ENCODE measurements at regions not wholly inside any gene's neighbourhood (a gene's known extent, or its start where the extent isn't known, plus 50 kb on each side); places are given as distances from the start of the nearest gene placed in this dataset.

GRCh38 chr6:114940181-114940580 is 597.4 kb upstream of the HS3ST5 start (continued):
- TF ChIP-seq ZBTB10 (CRISPR knock-in tag; IDR thresholded peaks at IDR 0.05; ENCODE audit: borderline replicate concordance) (no peak), GATA4 (IDR thresholded peaks at IDR 0.05; ENCODE audit: borderline replicate concordance, low read depth) (no peak)

GRCh38 chr6:114939630-114940029 is 596.8 kb upstream of the HS3ST5 start:
- TF ChIP-seq ZNF501 (CRISPR knock-in tag; IDR thresholded peaks at IDR 0.05) (no peak), PRDM15 (CRISPR knock-in tag; IDR thresholded peaks at IDR 0.05) (no peak), ZNF883 (CRISPR knock-in tag; IDR thresholded peaks at IDR 0.05; ENCODE audit: not compliant biosample characterization) (no peak), ZNF256 (CRISPR knock-in tag; conservative IDR thresholded peaks at IDR 0.05) (no peak), MAFK (conservative IDR thresholded peaks at IDR 0.05 in 1 of 2, IDR thresholded peaks at IDR 0.05 in 1 of 2; ENCODE audit: low read length in 2 of 2) (peak; percentile 92 to 96), ZNF510 (CRISPR knock-in tag; IDR thresholded peaks at IDR 0.05; ENCODE audit: low read depth) (no peak), MAFF (IDR thresholded peaks at IDR 0.05; ENCODE audit: low read depth, low read length) (peak; percentile 95)
- in situ Hi-C loops (cut with HindIII; ENCODE audit: extremely low pct_ligation_motif_present, low pct_unique_long_range_greater_than_20kb) = no loop called here
- intact Hi-C loops (cut with micrococcal nuclease; ENCODE audit: unreplicated experiment) = no loop called here
- Histone ChIP-seq H3K79me2 (ENCODE audit: insufficient read depth, low read length) (no peaks in the 10 kb centered on the region), H3K27me3 (ENCODE audit: control insufficient read depth in 1 of 2, insufficient read depth in 2 of 2, low read length in 2 of 2) (no peaks in the 10 kb centered on the region), H4K20me1 (ENCODE audit: insufficient read depth, low read length) (no peaks in the 10 kb centered on the region), H3K4me1 (ENCODE audit: insufficient read depth, low read length) (no peaks in the 10 kb centered on the region), H3K4me2 (ENCODE audit: low read depth, low read length) (no peak overlapping the region), H3K4me3 (replicated peaks in 1 of 3; ENCODE audit: insufficient read depth in 1 of 3, low read depth in 2 of 3, low read length in 3 of 3) (no peak overlapping the region), H3K9ac (ENCODE audit: insufficient read depth, low read depth, low read length) (no peak overlapping the region), H3K9me3 (ENCODE audit: low read length) (peaks cover 6% of the 10 kb centered on the region), H2AFZ (ENCODE audit: low read length) (no peak overlapping the region), H3K36me3 (replicated peaks in 1 of 2; ENCODE audit: control insufficient read depth in 1 of 2, insufficient read depth in 2 of 2, low read length in 2 of 2) (no peaks in the 10 kb centered on the region), H3K27ac (ENCODE audit: extremely low read length, insufficient read depth, low read length) (no peak overlapping the region)
- ChIA-PET CTCF (ENCODE audit: low intra/inter-chr PET ratio, low total read pairs) (no interaction called here), POLR2A (no interaction called here)
- no peak for ATAC-seq
- no TSS peak for BruUV-seq (replicated peaks)
- DNase-seq (ENCODE audit: low spot score) = no peak
- no peak for FAIRE-seq
- WGBS (ENCODE audit: low lambda C conversion rate) = 20% methylated on average over 2 of the region's 2 CpGs

Data from HepG2 (cell line).